ENCODE measurements at regions not wholly inside any gene's neighbourhood (a gene's known extent, or its start where the extent isn't known, plus 50 kb on each side); places are given as distances from the start of the nearest gene placed in this dataset.

GRCh38 chr2:160674146-160674750, 180.6 kb upstream of the RBMS1 start:
- no peaks in the 10 kb centered on the region for H3K9me3 ChIP-seq
- H3K36me3 ChIP-seq, result no peaks in the 10 kb centered on the region
- peaks cover 0 to 8% (median 2%) of the 10 kb centered on the region in 4 donors for H3K4me1 ChIP-seq
- TF ChIP-seq, protein P1, sequence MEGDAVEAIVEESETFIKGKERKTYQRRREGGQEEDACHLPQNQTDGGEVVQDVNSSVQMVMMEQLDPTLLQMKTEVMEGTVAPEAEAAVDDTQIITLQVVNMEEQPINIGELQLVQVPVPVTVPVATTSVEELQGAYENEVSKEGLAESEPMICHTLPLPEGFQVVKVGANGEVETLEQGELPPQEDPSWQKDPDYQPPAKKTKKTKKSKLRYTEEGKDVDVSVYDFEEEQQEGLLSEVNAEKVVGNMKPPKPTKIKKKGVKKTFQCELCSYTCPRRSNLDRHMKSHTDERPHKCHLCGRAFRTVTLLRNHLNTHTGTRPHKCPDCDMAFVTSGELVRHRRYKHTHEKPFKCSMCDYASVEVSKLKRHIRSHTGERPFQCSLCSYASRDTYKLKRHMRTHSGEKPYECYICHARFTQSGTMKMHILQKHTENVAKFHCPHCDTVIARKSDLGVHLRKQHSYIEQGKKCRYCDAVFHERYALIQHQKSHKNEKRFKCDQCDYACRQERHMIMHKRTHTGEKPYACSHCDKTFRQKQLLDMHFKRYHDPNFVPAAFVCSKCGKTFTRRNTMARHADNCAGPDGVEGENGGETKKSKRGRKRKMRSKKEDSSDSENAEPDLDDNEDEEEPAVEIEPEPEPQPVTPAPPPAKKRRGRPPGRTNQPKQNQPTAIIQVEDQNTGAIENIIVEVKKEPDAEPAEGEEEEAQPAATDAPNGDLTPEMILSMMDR (IDR thresholded peaks at IDR 0.05), result no peak
- no peaks in the 10 kb centered on the region for H3K27me3 ChIP-seq
- H3K4me3 ChIP-seq, result no peak overlapping the region
- no peak for DNase-seq
- H3K27ac ChIP-seq, result no peak overlapping the region
- intact Hi-C loops (cut with DNase I), result no loop called here
- 86 to 89% methylated on average over 2 of the region's 2 CpGs for WGBS, 2 donors

GRCh38 chr2:160679686-160680085, 186.1 kb upstream of the RBMS1 start:
- intact Hi-C loops (cut with DNase I), result no loop called here
- H3K4me1 ChIP-seq, result peaks cover 0 to 2% (median 0%) of the 10 kb centered on the region in 4 donors
- WGBS, 2 donors, result 88 to 92% methylated on average over 7 of the region's 7 CpGs
- no peak overlapping the region for H3K4me3 ChIP-seq
- no peak overlapping the region for H3K27ac ChIP-seq
- H3K9me3 ChIP-seq, result no peaks in the 10 kb centered on the region
- no peaks in the 10 kb centered on the region for H3K27me3 ChIP-seq
- H3K36me3 ChIP-seq, result no peaks in the 10 kb centered on the region
- no peak for TF ChIP-seq POLR2AphosphoS5 (IDR thresholded peaks at IDR 0.05)
- no peak for TF ChIP-seq POLR2A (IDR thresholded peaks at IDR 0.05)
- TF ChIP-seq EP300 (IDR thresholded peaks at IDR 0.05), result no peak
- TF ChIP-seq, protein P1 (IDR thresholded peaks at IDR 0.05), result no peak
- DNase-seq, result no peak

- H3K36me3 ChIP-seq, result no peaks in the 10 kb centered on the region
- TF ChIP-seq POLR2A (IDR thresholded peaks at IDR 0.05) (no peak), POLR2AphosphoS5 (IDR thresholded peaks at IDR 0.05) (no peak), EP300 (IDR thresholded peaks at IDR 0.05) (no peak)
- TF ChIP-seq, protein P1 (IDR thresholded peaks at IDR 0.05), result no peak
Measured at GRCh38 chr2:160680294-160680693, 186.7 kb upstream of the RBMS1 start.

GRCh38 chr2:160680974-160681373, 187.4 kb upstream of the RBMS1 start:
- H3K4me1 ChIP-seq, result peaks cover 0 to 2% (median 0%) of the 10 kb centered on the region in 4 donors
- no peak overlapping the region for H3K27ac ChIP-seq
- no peaks in the 10 kb centered on the region for H3K9me3 ChIP-seq
- WGBS, 2 donors, result 93 to 94% methylated on average over 2 of the region's 2 CpGs
- DNase-seq, result no peak
- intact Hi-C loops (cut with DNase I), result no loop called here
- TF ChIP-seq, protein P1 (IDR thresholded peaks at IDR 0.05), result no peak
- no peak for TF ChIP-seq POLR2A (IDR thresholded peaks at IDR 0.05)
- TF ChIP-seq EP300 (IDR thresholded peaks at IDR 0.05), result no peak
- no peak for TF ChIP-seq POLR2AphosphoS5 (IDR thresholded peaks at IDR 0.05)
- no peaks in the 10 kb centered on the region for H3K36me3 ChIP-seq
- H3K27me3 ChIP-seq, result no peaks in the 10 kb centered on the region
- no peak overlapping the region for H3K4me3 ChIP-seq

More at GRCh38 chr2:160680294-160680693, 186.7 kb upstream of the RBMS1 start:
- no peak for DNase-seq
- Histone ChIP-seq H3K9me3 (no peaks in the 10 kb centered on the region), H3K27me3 (no peaks in the 10 kb centered on the region), H3K4me3 (no peak overlapping the region), H3K27ac (no peak overlapping the region), H3K4me1 (peaks cover 0 to 2% (median 0%) of the 10 kb centered on the region in 4 donors)
- intact Hi-C loops (cut with DNase I), result no loop called here

DNA sequence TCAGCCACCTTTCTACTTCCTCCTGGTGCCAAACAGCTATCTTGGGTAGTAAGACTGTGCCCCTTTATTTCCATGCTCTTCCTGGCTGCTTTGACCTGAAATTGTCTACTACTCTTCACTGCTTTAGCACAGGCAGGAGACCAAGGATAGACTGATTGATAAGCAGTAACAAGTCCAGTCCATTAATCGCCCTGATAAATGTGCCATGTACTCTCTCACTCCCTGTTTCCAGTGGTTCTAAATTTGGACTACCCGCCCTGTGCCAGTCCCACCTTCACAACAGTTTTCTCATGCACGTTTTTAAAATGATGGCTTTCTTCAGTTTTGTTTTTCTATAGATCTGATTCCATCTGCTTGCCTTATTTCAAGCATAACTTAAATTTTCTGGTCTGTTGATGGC, 189.6 kb upstream of the RBMS1 start:
- no peak overlapping the region for H3K27ac ChIP-seq
- no peaks in the 10 kb centered on the region for H3K9me3 ChIP-seq
- H3K4me1 ChIP-seq, result peaks cover 0 to 2% (median 0%) of the 10 kb centered on the region in 4 donors
- TF ChIP-seq POLR2A (IDR thresholded peaks at IDR 0.05) (no peak), EP300 (IDR thresholded peaks at IDR 0.05) (no peak), POLR2AphosphoS5 (IDR thresholded peaks at IDR 0.05) (no peak)
- TF ChIP-seq, protein P1 (IDR thresholded peaks at IDR 0.05), result no peak
- intact Hi-C loops (cut with DNase I), result no loop called here
- 68 to 88% methylated on average over 3 of the region's 3 CpGs for WGBS, 2 donors
- no peak for DNase-seq
- H3K4me3 ChIP-seq, result no peak overlapping the region
- no peaks in the 10 kb centered on the region for H3K27me3 ChIP-seq
- H3K36me3 ChIP-seq, result no peaks in the 10 kb centered on the region
